Kidney epithelial cell (primary cell): ENCODE measurements at regions not wholly inside any gene's neighbourhood (a gene's known extent, or its start where the extent isn't known, plus 50 kb on each side); places are given as distances from the start of the nearest gene placed in this dataset.

Source experiments
- DNase-seq: peaks from one replicate; pipeline ENCODE4 v3.0.0-alpha.2; 2010; ENCODE audit warnings: low read depth
- H3K27me3 ChIP-seq: 2 replicates; pipeline ENCODE4 v1.6.0; 2011; ENCODE audit warnings: low read length; ENCODE audit not compliant: control insufficient read depth, insufficient read depth
- H3K36me3 ChIP-seq: 2 replicates; pipeline ENCODE4 v1.5.1; 2011; ENCODE audit warnings: low read length; ENCODE audit not compliant: control insufficient read depth, insufficient read depth
- H3K4me3 ChIP-seq: 2 replicates; pipeline ENCODE4 v1.5.1; 2011; ENCODE audit warnings: low read depth, mild to moderate bottlenecking, control low read depth, low read length
- CTCF ChIP-seq: IDR thresholded peaks from 2 replicates; pipeline ENCODE4 v1.5.1; 2011; ENCODE audit warnings: mild to moderate bottlenecking, moderate library complexity, low read length, control low read depth, inconsistent platforms; ENCODE audit not compliant: insufficient read depth, poor library complexity, severe bottlenecking

- Histone ChIP-seq H3K4me3 (no peak overlapping the region), H3K36me3 (no peaks in the 10 kb centered on the region), H3K27me3 (no peaks in the 10 kb centered on the region)
- DNase-seq: no peak
- no peak for TF ChIP-seq CTCF
Measured at GRCh38 chr9:91162311-91162710, 199.4 kb downstream of the AUH start.

- H3K4me3 ChIP-seq: no peak overlapping the region
- no peaks in the 10 kb centered on the region for H3K36me3 ChIP-seq
- no peaks in the 10 kb centered on the region for H3K27me3 ChIP-seq
- no peak for TF ChIP-seq CTCF
- no peak for DNase-seq
Measured at GRCh38 chr9:91162784-91163443, 198.8 kb downstream of the AUH start.

- DNase-seq: no peak
- no peaks in the 10 kb centered on the region for H3K27me3 ChIP-seq
- no peak overlapping the region for H3K4me3 ChIP-seq
- H3K36me3 ChIP-seq: no peaks in the 10 kb centered on the region
- no peak for TF ChIP-seq CTCF
Measured at GRCh38 chr9:91163444-91163772, 198.3 kb downstream of the AUH start.

GRCh38 chr9:91163773-91164471, 197.8 kb downstream of the AUH start:
- Histone ChIP-seq H3K27me3 (no peaks in the 10 kb centered on the region), H3K36me3 (no peaks in the 10 kb centered on the region), H3K4me3 (no peak overlapping the region)
- no peak for TF ChIP-seq CTCF
- DNase-seq: no peak
